ENCODE measurements at regions not wholly inside any gene's neighbourhood (a gene's known extent, or its start where the extent isn't known, plus 50 kb on each side); places are given as distances from the start of the nearest gene placed in this dataset.
A peak's percentile ranks its signal among the peaks of the same experiment; 100 is the strongest.
"Not testable (repeated sequence)": the region's sequence is repeated elsewhere in the genome, so short reads cannot be mapped to it uniquely, and the experiment has no call there.

- DNase-seq (ENCODE audit: low spot score): no peak
These were observed 607.7 kb upstream of the NRSN1 start for GRCh38 chr6:23518294-23518693.

DNA sequence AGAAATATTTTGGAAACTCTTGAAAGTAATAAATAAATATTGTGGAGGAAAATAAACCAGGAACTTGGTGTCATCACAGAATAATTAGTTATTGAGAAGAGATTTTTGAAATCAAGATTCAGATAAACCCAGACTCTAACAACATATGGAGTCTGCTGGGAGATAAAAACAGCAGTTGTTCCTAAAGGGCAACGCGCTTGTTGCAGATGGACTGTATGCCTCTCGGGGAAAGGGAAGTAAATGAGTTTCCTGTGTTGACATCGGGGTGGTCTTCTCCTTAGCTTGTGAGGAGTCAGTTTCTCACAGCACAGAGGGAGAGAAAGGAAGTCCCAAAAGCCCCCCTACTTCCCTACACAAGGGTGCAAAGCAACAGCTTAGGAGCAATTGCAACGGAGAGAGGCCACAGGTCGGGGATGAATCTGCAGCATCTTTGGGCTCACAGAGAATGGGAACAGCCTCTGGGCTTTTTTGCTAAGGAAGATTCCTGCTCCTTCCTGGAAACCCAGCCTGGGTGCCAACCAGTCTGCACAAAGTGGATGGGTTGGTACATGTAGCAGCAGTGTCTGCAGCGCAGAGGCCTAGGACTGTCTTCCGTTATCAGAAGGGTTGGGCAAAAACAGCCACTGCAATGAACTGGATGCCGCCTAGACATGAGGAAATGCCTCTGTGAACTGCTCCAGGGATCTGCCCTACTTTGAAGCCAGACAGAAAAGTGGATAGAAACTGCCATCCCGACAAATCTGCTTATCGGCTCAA is 603.0 kb upstream of the NRSN1 start:
- no peak for DNase-seq (ENCODE audit: low spot score)

DNA sequence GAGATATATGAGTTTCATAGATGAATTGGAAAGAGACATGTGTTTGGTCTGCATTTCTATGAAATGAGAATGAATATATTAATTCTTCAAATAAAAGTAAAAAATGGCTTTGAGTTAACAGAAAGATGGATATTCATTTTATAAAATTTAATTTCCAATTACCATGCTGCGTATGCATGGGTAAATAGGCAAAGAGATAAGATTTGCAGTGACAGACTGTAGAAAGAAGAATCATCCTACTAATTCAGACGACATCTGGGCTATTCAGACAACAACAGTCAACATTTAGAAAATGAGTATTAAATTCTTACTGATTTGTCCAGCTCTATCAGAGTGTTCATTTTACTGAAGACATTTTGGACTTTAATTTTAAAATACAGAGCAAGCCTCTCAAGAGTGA is 602.2 kb upstream of the NRSN1 start:
- no peak for DNase-seq (ENCODE audit: low spot score)

DNA sequence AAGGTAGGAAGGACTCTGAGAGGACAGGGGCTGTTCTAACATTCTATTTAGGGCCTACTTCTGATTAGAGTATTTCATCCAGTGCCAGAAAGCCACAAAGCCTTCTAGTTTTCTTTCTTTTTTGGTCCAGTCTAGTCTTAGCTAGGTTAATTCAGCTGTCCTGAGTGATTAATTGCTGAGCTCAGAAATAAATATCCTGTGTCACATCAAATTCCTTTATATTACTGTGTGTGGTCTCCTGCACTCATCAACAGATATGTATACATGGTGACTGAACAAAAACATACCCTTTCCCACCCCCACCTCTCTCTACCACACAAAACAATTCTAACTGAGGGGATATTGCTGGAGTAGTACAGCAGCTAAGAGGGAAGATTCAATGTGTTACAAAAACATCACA is 601.5 kb upstream of the NRSN1 start:
- no peak for DNase-seq (ENCODE audit: low spot score)

- DNase-seq (ENCODE audit: low spot score): no peak
These were observed 599.5 kb upstream of the NRSN1 start for GRCh38 chr6:23526526-23526925.

- DNase-seq (ENCODE audit: low spot score): no peak
These were observed 596.1 kb upstream of the NRSN1 start for GRCh38 chr6:23529902-23530301.

GRCh38 chr6:23531666-23532065 is 594.3 kb upstream of the NRSN1 start:
- no peak for DNase-seq (ENCODE audit: low spot score)

DNA sequence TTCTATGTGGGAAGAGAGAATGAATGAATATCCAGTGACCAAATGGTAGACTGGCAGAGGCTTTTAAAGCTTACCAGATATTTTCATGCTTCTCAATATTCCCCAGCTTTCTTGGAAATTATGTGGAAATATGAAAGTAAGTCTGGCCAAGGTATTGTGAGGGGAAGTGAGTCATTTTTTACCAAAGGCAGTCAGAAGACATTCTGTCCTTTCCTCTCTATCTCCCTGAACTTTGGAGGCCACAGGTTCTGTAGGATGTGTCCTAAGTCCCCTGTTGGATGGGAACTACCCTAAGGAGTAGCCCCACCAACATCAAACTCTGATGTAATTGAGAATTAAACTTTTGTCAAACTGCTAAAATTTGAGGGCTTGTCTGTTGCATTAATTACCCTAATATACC is 593.8 kb upstream of the NRSN1 start:
- DNase-seq (ENCODE audit: low spot score): no peak

DNA sequence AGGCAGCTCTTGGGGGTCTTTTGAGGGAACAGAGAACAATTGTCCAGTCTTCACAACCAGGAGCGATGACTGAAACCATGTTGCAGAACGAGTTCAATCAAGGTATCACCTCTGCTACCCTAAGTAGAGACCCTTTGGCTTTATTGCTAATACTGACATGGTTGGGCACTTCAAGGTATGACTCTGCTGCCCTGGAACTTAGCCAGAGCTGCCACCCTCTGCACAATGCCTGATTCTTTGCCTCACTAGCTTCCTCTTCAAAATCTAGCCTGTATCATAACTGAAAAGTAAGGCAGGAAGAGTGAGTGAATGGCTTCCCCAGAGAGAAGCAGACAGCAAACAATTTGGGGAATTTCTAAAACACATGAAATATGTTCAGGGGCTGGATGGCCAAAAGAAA is 592.7 kb upstream of the NRSN1 start:
- no peak for DNase-seq (ENCODE audit: low spot score)

GRCh38 chr6:23533944-23534343 is 592.1 kb upstream of the NRSN1 start:
- DNase-seq (ENCODE audit: low spot score): no peak

GRCh38 chr6:23534351-23534750 is 591.7 kb upstream of the NRSN1 start:
- no peak for DNase-seq (ENCODE audit: low spot score)

DNA sequence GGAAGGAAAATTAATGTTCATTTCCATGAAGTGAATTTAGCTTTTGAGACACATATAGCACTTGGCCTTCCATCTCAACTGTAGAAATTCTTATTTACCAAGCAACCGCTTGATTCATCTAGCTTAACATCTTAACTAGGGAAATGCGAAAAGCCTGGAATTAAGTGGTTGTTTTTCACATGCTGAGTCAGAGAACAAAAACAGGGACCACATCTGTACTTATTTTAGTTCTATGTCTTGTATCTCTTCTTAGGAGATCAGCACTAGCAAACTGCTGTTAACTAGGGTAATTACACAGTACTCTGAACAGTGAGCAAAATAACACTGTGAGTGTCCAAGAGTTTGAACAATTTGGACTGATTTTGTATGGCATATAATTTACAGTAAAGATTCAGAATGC is 590.9 kb upstream of the NRSN1 start:
- no peak for DNase-seq (ENCODE audit: low spot score)

DNA sequence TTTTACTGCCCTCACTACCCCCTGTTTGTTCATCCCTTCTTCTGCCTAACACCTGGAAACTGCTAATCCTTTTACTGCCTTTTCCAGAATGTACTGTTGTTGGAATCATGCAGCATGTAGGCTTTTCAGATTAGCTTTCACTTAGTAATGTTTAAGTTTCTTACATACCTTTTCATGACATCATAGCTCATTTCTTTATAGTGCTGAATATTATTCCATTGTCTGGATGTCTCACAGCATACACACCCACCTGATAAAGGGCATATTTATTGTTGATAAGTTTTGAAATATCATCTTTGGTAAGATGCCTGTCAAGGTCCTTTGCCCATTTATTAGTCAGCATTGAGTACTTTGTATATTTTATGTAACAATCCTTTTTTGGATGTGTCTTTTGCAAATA is 588.2 kb upstream of the NRSN1 start:
- no peak for DNase-seq (ENCODE audit: low spot score)

DNA sequence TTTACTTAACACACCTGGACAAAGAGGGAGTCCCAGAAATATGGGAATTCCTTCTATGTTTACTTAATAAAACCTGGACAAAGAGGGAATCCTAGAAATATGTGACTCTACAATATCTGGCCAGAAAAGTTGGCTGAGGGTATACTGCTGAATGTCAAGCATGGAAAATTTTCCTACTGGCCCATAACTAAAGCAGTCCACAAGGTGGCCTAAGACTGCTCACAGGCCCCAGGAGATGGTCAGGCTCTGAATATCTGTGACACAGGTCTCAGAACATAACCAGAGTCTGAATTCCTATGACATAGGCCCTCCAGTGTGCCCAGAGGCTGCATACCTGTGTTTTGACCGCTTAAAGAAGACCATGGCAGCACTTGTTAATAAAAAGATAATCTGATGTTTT is 578.2 kb upstream of the NRSN1 start:
- peak; percentile 1 for DNase-seq (ENCODE audit: low spot score)

DNA sequence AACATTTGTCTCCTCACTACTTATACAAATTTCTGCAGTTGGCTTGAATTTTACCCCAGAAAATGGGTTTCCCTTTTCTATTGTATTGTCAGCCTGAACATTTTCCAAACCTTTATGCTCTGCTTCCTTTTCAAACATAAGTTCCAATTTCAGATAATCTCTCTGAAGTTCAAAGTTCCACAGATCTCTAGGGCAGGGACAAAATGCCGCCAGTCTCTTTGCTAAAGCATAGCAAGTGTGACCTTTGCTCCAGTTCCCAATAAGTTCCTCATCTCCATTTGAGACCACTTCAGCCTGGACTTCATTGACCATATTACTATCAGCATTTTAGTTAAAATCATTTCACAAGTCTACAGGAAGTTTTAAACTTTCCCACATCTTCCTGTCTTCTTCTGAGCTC is 571.1 kb upstream of the NRSN1 start:
- DNase-seq (ENCODE audit: low spot score): not testable (repeated sequence)

GRCh38 chr6:23559587-23560343 is 566.2 kb upstream of the NRSN1 start:
- no peak for DNase-seq (ENCODE audit: low spot score)

DNA sequence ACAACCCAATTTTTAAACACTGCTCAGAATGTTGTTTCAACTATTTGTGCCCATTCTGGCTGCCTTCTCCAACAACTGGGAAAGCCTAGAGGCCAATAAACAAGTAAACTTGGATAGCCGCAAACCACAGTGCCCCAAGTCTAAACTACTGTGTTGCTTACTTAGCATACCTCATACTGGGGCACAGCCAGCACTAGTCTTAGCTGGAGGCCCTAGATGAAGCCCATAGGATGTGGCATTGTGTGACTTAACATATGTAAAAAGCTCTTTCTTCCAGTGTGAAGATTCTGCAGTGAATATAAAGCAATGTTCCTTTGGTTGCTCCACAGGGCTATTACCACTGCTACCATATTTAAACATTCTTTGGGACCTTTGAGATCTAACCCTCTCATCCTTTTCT is 564.3 kb upstream of the NRSN1 start:
- no peak for DNase-seq (ENCODE audit: low spot score)

GRCh38 chr6:23562554-23562953 is 563.5 kb upstream of the NRSN1 start:
- DNase-seq (ENCODE audit: low spot score): no peak

DNA sequence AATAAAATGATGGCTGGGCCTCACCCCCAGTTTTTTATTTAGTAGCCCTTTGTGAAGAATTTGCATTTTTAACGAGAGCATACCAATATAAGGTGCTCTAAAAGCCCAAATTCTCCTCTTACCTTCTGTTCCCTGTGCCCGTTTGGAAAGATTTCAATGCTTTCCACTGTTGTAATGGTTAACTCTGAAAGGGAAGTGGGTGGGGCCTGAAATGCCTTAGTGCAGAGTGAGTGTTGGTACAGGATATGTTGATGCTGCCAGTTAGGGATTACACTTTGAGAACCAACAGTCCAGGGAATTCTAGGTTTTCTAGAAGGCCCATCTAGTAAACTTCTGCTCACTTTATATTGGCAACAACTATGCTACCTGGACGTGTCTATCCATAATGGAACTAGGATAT is 562.7 kb upstream of the NRSN1 start:
- no peak for DNase-seq (ENCODE audit: low spot score)

DNA sequence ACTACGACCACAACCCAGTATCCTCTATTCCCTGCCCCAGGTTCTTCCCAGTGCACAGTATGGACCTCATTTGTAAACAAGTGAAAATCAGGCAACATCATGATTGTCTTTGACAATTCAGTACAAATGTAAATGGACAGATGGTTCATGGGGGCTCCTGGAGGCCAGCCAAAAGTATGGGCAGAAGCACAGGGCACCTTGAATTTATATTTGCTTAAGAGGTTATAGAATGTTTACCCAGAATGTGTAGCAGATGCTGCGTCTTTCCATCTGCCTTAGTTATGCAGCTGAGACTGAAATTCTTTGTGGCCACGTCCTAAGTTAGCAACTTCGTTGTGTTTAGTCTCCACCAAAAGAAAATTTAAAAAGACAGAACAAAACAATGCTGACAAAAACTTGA is 559.6 kb upstream of the NRSN1 start:
- no peak for DNase-seq (ENCODE audit: low spot score)

GRCh38 chr6:23568292-23568691 is 557.7 kb upstream of the NRSN1 start:
- DNase-seq (ENCODE audit: low spot score): no peak

- DNase-seq (ENCODE audit: low spot score): no peak
These were observed 541.8 kb upstream of the NRSN1 start for GRCh38 chr6:23584134-23584763.

DNA sequence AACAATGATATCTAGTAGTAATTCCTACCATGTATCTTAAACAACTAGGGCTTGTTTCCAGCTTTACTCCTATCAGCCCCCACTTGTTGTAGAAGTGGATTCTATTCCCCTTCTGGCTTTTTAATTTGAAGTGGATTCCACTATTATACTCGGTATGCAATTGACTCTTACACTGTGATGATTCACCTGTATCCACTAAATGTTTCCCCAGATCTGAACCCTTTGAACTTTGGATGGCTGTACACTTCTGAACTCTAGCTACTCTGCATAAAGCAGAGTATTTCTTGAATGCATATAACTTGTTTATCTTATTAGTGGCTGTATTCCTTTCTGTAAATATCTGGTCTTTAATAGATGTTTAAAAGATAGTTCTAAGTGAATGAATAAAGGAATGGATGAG is 538.4 kb upstream of the NRSN1 start:
- DNase-seq (ENCODE audit: low spot score): no peak

Measured in NAMALWA (cell line).